Activated CD4-positive, alpha-beta T cell treated with anti-CD3 and anti-CD28 coated beads for 48 hours (primary cell): ENCODE measurements at regions not wholly inside any gene's neighbourhood (a gene's known extent, or its start where the extent isn't known, plus 50 kb on each side); places are given as distances from the start of the nearest gene placed in this dataset.

Source experiments
- DNase-seq: peaks from one replicate; pipeline ENCODE4 v3.0.0-alpha.2; 2020

DNA sequence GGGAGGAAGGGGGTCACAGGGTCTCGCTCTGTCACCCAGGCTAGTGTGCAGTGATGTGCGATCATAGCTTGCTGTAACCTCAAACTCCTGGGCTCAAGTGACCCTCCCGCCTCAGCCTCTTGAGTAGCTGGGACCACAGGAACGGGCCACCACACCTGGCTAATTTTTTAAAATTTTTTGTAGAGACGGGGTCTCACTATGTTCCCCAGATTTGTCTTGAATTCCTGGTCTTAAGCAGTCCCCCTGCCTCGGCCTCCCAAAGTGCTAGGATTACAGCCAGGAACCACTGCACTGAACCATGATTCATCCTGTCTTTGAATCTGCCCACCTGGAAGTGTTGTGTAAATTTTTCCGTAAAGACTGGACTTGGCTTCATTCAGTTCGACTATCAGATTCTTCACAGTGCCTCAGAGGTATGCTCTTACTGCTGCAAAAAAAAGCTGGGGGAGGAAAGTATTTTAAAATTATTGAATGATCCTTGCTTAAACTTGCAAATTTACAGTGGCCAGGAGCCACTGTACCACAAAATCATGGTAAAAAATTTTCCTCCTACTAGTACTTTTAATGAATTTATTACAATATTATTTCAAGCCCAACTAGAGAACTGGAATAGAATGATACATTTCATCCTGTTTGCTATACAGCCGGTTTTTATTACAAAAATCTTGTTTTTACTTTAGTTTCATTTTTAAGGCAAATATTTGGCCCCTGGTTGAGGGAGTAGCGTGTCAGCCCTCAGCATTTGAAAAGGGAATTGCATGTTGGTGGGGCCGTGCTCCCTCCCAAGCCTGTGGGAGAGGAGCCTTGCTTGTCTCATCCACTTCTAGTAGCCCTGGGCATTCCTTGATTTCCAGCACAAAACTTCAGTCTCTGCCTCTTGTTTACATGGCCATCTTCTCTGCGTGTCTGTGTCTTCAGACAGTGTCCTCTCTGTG lies 202.5 kb upstream of the SGK1 start:
- no peak for DNase-seq

DNA sequence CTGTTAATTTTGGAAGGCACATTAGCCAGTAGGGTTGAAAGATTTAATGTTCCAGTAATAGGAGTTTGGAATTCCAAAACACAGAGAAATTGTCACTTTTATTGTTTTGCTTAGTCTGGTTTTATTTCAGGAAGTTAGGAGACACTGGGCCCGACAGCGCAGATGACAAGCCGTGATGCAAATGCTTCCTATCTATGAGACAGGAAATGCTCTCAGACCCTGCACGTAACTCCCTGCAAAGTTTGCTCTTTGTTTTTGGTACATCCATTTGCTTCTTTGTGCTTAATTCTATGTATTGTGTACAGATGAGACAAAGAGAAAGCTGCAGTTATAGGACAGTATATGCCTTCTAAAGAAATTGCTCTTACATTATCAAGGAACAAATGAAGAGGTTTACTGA lies 201.6 kb upstream of the SGK1 start:
- DNase-seq: peak; percentile 34

DNA sequence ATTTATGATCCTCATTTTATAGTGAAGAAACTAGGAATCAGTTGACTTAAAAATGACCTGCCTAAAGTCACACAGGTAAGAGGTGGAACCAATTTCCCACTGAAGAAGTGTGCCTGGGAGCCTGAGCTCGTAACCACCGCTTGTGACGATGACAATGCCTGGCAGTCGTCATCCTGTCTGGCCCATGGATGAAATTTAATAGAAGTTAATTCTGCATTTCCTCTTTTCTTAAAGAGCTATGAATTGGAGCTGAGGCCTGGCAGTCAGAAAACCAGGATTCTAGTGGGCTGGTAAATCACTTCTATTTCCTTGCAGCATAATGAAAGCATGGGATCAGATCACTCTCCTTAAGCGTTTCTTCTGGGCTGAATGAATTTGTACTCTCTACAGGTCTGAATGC lies 200.0 kb upstream of the SGK1 start:
- no peak for DNase-seq

DNA sequence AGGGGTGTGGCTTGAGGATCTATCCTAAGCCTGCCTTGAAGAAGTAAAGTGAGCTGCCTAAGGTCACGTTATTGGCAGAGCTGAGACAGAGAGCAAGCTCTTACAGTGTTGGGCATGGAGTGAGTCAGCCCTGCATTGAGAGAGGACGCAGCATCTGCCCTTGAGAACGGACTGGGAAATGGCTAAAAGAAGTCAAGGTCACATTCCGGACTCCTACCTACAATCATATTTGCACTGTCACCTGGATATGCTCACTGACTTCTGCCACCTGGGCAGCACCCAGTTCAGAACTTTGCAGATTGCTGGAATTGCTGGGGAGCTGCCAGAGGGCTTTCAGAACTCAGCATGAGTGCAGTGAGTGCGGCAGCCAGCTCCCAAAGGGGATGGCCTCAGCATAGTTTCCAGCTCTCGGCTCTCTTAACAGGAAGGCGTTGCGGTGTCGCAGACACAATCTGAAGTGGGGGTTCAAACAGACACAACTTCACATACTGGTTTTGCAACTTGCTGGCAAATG lies 199.3 kb upstream of the SGK1 start:
- no peak for DNase-seq

DNA sequence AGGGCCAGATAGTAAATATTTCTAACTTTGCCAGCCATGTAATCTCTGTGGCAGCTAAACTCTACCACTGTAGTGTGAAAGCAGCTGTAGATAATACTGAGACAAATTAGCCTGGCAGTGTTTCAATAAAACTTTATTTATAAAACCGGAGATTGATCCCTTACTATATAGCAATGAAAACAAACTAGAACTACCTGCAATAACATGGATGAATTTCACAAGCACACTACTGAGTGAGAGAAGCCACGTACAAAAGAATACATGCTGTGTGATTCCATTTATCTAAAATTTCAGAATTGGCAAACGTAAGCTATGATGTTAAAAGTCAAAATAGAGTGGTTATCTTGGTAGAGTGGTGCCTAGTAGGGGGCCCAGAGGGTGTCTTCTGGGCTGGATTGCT lies 198.7 kb upstream of the SGK1 start:
- no peak for DNase-seq

DNA sequence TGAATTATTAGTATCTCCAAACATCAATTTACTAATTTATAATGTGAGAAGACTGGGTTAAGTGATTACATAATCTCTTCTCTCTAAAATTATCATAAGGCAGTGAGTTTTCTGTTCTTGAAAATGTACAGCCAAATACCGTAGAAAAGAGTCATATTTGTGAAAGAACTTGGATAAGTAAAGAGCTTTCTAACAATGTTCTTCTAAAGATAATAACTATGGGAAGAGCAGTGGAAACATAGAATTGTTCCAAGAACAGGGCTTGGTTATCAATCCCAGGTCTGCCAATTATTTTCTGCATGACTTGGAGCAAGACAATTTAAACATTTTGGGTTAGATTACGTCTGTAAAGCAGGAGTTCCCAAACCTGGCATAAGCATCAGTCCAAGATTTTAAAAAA lies 198.1 kb upstream of the SGK1 start:
- no peak for DNase-seq

DNA sequence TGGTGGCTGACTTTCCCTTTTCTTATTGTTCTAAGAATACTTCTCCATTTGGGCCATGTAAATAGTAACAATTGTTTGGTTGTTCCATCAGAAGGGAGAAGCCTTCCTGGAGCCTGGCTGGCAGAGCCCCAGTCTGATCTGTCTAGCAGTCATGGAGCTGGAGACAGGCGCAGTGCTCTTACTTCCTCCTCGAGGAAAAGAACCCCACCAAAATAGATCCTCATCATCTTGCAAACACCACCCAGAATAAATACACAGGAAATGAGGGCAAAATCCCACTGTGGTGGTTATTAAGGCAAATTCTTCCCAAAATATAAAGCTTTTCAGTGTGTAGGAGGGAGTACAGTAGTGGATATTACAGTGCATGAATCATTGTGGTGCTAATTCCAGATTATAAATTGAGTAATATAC lies 195.1 kb upstream of the SGK1 start:
- DNase-seq: no peak

DNA sequence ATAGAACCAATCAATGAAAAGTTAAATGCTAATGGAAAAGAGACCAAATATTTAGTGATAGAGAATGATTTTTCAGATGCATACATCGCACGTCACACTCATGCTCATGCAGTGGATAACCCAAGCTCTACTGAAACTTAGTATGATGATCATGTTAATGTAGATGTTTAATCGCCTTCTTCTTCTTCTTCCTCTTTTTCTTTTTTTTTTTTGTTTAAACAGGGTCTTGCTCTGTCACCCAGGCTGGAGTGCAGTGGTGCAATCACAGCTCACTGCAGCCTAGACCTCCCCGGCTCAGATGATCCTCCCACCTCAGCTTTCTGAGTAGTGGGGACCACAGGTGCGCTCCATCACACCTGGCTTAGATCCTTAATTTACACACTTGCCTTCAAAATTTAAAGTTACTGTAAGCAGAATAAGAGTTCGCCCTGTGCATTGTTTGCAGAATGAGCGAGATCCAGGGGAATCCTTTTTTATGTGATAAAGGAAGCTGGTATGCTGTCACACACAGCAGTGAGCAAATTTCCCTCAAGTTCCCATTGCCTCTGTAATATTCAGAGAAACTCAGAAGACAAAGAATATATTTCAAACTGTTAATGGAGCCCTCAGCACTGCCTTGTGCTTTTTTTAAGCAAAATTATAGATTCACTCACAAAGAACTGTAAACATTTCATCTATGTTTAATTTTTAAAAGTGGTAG lies 194.2 kb upstream of the SGK1 start:
- no peak for DNase-seq

DNA sequence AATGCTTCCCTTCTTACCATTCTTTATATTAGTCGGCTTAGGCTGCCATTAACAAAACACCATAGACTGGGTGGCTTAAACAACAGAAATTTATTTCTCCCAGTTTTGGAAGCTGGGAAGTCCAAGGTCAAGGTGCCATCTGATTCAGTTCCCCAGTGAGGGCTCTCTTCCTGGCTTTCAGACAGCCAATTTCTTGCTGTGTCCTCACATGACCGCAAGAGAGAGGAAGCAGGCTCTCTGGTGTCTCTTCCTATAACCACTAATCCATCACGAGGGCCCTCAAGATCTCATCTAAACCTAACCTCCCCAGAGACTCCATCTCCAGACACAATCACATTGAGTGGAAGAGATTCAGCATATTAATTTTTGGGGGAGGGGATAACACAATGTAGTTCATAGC lies 193.0 kb upstream of the SGK1 start:
- DNase-seq: no peak

DNA sequence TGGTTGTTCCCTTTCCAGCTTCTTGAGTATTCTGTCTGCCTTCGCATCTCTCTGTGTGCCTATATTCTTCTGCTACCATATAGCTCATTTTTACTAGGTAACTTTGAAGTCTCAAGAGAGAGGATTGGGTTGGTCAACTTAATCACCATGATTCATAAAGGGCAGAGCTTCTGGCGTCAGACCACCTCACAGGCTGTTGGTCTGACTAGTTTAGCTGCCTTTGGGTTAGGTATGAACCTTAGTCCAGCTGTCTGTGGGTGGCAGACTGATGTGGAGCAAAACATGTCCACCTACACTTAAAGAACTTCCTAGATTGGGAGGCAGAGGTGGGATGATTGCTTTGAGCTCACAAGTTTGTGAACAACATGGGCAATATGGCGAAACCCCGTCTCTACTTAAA lies 192.2 kb upstream of the SGK1 start:
- no peak for DNase-seq

DNA sequence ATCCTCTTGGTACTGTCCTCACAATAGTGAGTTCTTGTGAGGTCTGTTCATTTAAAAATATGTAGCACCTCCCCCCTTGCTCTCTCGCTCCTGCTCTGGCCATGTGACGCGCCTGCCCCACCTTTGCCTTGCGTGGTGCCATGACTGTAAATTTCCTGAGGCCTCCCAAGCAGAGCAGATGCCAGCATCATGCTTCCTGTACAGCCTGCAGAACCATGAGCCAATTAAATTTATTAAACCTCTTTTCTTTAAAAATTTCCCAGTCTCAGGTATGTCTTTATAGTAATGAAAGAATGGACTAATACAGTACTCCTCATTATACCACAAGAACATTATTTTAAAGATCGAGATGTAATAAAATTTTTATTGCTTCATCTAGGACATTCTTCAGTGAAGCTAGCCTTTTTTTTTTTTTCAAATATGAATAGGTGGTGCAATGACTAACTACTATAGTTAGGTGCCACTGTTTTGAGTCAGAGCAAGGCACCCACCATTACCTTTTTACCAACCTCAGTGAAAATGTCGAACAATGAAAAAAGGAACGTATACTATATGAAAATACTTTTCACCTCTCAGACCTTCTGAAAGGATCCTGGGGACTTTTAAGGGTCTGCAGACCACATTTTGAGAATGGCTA lies 191.1 kb upstream of the SGK1 start:
- peak; percentile 11 for DNase-seq

DNA sequence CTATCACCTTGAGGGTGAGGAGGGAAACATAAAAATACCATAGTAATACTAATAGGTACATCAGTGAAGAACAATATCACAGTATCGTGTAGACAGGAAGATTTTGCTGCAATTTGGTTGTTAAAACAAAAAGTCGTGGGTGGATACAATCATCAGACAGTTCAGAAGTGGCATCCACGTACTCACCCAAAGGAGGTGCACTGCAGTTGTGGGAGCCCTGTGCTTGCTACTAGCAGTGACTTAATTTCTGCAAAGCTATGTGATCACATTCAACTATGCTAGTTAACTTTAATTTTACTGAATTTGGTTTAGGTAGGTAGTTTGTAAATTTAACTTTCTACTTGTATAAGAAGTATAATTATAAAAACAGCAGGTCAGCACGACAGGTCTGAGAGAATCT lies 188.2 kb upstream of the SGK1 start:
- no peak for DNase-seq

DNA sequence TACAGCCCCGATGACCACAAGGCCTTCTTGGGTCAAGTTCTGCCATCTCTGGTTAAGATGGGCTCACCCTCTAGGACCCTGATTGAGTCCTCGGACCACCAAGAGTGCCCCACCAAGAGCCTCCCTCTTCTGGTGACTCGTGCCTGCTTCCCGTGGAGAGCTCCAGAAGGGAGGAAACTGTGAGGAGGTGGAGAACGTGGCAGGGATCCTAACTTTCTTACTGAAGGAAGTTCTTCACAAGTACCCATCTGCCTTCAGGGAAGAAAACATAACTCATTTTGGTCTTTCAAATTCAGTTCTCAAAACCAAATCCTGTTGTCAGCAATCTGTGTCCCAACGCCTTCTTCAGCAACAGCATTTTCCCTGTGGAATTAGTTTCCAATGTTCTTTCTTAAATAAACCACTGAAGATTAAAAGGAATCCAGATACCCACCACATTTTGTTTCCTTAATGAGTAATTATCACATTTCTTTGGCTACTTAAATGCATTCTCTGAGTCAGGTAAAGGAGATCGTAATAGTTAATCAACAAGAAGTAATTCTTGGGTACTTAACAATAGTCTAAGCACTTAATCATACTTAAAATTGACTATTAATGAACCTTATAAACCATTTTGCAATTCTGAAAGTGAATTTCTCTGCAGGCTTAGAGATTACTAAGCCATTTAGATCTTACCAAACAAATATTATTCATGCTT lies 185.8 kb upstream of the SGK1 start:
- no peak for DNase-seq

DNA sequence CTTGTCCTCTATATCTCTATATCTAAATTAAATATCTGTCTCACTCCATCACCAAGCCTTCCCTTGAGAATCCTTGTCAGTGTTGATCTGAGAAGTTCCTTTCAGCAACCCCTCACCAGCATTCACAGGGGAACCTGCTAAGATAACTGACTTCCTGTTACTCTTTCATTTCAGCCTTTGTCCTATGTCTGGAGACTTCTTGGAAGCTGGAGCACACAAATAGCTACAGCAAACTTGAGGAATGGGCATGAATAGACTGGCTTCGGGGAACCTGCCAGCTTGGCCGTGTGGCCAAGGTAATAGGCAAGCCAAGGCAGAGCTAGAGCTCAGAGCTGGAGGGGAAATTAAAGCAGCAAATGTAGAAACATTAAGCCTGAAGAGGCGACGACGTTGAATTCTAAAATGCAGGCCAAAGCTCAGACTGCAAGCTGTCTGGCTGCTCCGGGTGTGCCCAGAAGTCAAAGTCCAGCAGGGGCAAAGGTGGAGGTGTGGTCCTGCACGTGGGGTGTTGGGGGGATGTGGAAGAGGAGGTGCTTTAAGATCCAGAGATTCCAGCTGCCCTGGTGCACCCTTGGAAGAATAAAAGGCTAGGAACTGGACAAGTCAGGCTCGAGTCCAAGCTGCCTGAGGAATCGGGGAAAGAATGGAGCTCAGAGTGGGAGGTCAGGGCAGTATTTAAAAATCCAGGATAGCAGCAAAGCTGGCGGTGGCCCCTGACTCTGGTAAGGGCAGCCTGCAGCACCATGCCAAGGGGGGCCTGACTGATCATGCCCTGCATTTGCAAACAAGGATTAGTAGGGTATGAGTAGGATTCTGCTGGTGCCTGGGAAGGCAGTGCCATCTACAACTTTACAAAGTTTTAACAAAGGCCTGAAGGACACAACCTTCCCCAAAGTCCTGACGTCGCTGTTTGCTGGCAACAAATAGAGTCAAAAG lies 185.0 kb upstream of the SGK1 start:
- no peak for DNase-seq

DNA sequence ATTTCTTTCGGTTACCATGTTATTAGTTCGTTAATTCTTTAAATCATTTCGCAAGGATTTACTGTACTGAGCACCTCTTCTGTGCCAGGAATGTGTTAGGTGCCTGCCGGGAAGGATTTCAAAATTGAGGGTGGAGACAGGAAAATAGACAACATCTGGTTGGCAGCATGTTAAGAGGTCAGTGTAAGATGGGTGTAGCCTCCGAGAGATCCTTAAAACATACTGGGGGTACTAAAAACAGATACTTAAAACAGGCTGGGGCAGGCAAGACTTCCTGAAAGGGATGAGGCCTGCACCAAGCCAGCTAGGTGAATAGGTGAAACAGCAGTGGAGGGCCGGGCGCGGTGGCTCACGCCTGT lies 178.0 kb upstream of the SGK1 start:
- no peak for DNase-seq

DNA sequence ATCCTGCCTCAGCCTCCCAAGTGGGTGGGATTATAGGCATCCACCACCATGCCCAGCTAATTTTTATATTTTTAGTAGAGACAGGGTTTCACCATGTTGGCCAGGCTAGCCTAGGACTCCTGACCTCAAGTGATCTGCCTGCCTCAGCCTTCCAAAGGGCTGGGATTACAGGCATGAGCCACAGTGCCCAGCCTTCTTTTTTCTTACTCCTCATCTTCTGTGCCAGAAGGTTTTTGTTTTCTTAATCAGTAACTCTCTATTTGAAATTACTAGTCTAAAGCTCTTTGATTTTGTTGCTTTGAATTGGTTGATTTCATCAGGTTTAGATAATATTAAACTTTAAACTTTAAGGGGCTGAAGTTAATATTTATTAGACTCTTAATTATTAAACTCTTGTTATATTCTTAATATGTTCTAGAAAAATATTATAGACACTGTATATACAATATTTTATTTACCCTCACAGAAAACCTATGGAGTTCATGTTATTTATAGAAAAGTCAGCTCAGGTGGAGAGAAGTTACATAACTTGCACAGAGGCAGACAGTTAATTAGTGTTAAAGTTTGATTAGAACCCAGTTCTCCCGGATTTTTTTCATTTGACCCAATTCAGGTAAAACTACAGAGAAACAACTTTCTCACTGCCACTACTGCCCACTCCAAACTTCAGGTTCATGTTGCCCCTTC lies 177.4 kb upstream of the SGK1 start:
- no peak for DNase-seq

DNA sequence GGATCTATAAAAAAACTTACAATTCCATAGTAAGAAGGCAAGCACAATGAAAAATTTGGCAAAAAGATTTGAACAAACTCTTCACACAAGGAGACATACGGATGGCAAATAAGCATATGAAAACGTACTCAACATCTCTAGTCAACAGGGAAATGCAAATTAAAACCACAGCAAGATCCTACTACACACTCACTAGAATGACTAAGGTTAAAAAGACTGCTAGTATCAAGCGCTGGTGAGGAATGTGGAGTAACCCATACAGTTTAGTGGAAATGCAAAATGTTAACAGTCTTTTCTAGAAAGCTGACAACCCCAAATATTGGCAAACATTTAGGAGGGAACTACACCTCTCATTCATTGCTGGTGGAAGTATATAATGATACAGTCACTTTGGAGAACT lies 175.9 kb upstream of the SGK1 start:
- DNase-seq: no peak

DNA sequence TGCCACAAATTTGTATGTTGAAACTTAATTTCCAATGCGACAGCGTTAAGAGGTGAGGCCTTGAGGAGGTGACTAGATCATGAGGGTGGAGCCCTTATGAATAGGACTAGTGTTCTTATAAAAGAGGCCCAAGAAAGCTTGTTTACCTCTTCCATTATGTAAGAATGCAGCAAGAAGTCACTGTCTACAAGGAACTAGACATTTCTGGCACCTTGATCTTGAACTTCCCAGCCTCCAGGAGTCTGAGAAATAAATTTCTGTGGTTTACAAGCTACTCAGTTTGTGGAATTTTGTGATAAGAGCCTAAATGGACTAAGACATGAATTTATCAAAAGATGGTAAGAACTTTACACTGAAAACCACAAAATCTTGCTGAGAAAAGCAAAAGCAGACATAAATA lies 173.6 kb upstream of the SGK1 start:
- no peak for DNase-seq

DNA sequence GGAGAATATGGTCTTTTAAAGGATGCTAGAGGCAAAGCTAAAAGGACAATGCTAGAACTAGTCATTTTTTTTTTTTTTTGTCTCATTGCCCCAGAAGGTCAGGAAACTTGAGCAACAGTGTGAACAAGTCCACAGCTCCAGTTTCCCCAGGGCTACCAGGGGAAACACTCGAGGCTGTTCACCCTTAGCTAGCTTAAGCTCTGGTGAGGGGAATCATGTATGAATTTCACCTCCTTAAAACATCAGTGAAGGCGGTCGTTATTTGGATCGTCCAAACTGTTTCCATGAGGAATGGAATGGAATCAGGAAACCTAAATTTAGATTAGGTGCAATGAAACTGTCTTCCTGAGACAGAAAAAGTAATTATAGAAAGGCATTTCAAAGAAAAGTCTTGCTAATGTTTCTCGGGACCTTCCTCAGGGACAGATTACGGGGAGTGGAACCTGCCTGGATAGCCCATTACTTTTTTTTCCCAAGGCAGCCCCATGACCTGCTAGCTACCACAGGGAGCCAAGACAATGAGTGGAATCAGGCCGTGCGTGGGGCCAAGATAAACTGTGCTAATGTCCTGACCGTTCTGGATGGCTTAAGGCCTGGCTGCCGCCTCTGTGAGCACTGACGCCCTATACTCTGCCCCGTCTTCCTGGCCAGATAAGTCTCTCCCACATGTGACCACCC lies 164.8 kb upstream of the SGK1 start:
- no peak for DNase-seq

DNA sequence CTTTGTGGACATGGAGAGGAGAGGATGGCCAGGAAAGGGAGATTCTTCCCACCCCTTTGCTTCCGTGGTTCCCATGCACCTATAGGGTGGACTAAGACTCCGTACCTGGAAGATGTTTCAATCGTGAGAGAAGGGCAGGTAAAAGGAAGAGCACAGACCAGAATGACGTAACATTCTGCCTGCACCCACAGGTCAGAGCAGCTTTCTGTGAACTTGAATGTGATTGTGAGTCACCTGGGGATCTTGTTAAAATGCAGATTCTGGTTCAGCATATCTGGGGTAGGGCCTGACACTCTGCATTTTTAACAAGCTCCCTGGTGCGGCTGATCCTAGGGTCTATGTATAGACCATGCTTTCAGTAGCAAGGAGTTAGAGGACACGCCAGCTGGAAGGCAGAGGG lies 164.1 kb upstream of the SGK1 start:
- DNase-seq: no peak

DNA sequence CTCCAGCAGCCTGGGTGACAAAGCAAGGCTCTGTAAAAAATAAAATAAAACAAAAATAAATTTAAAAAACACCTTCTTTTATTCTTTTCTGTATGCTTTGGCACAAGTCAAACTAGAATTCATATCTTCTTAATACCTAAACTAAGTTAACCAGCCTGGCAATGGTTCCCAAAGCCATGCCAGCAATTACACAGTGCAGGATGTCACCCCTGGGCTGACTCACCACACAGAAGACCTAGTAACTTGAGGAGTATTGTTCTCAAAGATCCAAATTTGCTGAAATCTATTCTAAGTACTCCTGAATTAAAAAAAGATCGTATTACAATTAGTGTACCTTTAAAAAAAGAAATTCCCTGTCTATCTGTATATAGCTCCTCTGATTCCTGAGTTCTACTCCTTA lies 162.7 kb upstream of the SGK1 start:
- DNase-seq: no peak
